ENCODE measurements at regions not wholly inside any gene's neighbourhood (a gene's known extent, or its start where the extent isn't known, plus 50 kb on each side); places are given as distances from the start of the nearest gene placed in this dataset.

DNA sequence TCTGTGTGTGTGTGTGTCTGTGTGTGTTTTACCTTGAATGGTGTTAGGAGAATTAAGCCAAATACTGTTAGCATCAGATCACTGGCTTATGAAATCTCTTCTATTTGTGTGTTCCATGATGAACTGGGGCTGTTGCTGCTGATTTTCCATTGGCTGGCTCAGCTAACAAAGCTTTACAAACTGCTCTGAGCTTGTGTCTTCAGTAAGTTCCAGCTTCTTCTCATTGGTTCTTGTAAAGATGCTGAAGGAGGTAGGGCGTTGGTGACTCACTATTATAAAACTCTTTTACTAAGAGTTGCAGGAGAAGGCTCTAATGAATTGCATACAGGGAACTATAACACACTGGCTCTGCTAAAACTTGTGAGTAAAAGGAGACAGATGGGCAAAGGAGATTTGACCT is 136.4 kb upstream of the PRKCQ start:
- Histone ChIP-seq H3K79me2 (ENCODE audit: insufficient read depth, low read length) (no peaks in the 10 kb centered on the region), H4K20me1 (ENCODE audit: insufficient read depth, low read length, poor library complexity, severe bottlenecking) (no peaks in the 10 kb centered on the region), H2AFZ (ENCODE audit: low read length) (no peak overlapping the region), H3F3A (ENCODE audit: low read depth) (0 out of 2 replicates have a peak, but pooled peaks cover 4% of the 10 kb centered on the region), H3K4me3 (ENCODE audit: low read length, poor library complexity, severe bottlenecking) (no peak overlapping the region), H3K9ac (ENCODE audit: low read depth, low read length, poor library complexity, severe bottlenecking) (no peak overlapping the region), H3K9me2 (replicated peaks; ENCODE audit: low read depth, low read length) (no peaks in the 10 kb centered on the region), H3K36me3 (ENCODE audit: insufficient read depth, low read length) (no peaks in the 10 kb centered on the region), H3K9me3 (ENCODE audit: insufficient read depth, low read depth, low read length) (no peaks in the 10 kb centered on the region), H3K4me1 (ENCODE audit: insufficient read depth, low read length, poor library complexity, severe bottlenecking) (peaks cover 9% of the 10 kb centered on the region), H3K27me3 (ENCODE audit: insufficient read depth, low read length, poor library complexity, severe bottlenecking) (peaks cover 11% of the 10 kb centered on the region), H3K4me2 (ENCODE audit: low read depth, low read length, poor library complexity, severe bottlenecking) (no peak overlapping the region)
- TF ChIP-seq EZH2phosphoT487 (IDR thresholded peaks at IDR 0.05; ENCODE audit: borderline replicate concordance): no peak
- TF ChIP-seq, protein P1, sequence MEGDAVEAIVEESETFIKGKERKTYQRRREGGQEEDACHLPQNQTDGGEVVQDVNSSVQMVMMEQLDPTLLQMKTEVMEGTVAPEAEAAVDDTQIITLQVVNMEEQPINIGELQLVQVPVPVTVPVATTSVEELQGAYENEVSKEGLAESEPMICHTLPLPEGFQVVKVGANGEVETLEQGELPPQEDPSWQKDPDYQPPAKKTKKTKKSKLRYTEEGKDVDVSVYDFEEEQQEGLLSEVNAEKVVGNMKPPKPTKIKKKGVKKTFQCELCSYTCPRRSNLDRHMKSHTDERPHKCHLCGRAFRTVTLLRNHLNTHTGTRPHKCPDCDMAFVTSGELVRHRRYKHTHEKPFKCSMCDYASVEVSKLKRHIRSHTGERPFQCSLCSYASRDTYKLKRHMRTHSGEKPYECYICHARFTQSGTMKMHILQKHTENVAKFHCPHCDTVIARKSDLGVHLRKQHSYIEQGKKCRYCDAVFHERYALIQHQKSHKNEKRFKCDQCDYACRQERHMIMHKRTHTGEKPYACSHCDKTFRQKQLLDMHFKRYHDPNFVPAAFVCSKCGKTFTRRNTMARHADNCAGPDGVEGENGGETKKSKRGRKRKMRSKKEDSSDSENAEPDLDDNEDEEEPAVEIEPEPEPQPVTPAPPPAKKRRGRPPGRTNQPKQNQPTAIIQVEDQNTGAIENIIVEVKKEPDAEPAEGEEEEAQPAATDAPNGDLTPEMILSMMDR (conservative IDR thresholded peaks at IDR 0.05; ENCODE audit: low read length): no peak

DNA sequence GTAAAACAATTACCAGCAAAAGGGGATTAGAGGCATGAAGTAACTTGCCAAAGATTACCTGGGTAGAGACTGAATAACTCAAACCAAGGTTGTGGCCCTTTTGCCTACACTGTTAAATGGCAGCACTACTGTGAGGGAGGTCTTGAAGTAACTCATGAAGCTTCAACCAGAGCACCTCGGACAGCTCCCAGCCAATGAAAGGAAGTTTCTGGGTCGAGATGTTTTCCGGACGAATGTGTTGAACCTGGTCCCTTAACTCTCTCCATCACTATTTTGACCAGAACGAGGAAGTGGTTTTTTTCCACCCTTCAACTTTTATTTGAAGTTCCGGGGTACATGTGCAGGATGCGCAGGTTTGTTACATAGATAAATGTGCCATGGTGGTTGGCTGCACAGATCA is 133.6 kb upstream of the PRKCQ start:
- no peak overlapping the region for H3K9ac ChIP-seq (ENCODE audit: low read depth, low read length, poor library complexity, severe bottlenecking)
- H3K4me2 ChIP-seq (ENCODE audit: low read depth, low read length, poor library complexity, severe bottlenecking): no peak overlapping the region
- H3K36me3 ChIP-seq (ENCODE audit: insufficient read depth, low read length): no peaks in the 10 kb centered on the region
- 0 out of 2 replicates have a peak, but pooled peaks cover 4% of the 10 kb centered on the region for H3F3A ChIP-seq (ENCODE audit: low read depth)
- H3K9me3 ChIP-seq (ENCODE audit: insufficient read depth, low read depth, low read length): no peaks in the 10 kb centered on the region
- peaks cover 9% of the 10 kb centered on the region for H3K4me1 ChIP-seq (ENCODE audit: insufficient read depth, low read length, poor library complexity, severe bottlenecking)
- peaks cover 10% of the 10 kb centered on the region for H3K27me3 ChIP-seq (ENCODE audit: insufficient read depth, low read length, poor library complexity, severe bottlenecking)
- no peak overlapping the region for H2AFZ ChIP-seq (ENCODE audit: low read length)
- H3K79me2 ChIP-seq (ENCODE audit: insufficient read depth, low read length): no peaks in the 10 kb centered on the region
- no peak for TF ChIP-seq EZH2phosphoT487 (IDR thresholded peaks at IDR 0.05; ENCODE audit: borderline replicate concordance)
- TF ChIP-seq, protein P1 (conservative IDR thresholded peaks at IDR 0.05; ENCODE audit: low read length): no peak
- H4K20me1 ChIP-seq (ENCODE audit: insufficient read depth, low read length, poor library complexity, severe bottlenecking): no peaks in the 10 kb centered on the region
- H3K9me2 ChIP-seq (replicated peaks; ENCODE audit: low read depth, low read length): no peaks in the 10 kb centered on the region
- H3K4me3 ChIP-seq (ENCODE audit: low read length, poor library complexity, severe bottlenecking): no peak overlapping the region

DNA sequence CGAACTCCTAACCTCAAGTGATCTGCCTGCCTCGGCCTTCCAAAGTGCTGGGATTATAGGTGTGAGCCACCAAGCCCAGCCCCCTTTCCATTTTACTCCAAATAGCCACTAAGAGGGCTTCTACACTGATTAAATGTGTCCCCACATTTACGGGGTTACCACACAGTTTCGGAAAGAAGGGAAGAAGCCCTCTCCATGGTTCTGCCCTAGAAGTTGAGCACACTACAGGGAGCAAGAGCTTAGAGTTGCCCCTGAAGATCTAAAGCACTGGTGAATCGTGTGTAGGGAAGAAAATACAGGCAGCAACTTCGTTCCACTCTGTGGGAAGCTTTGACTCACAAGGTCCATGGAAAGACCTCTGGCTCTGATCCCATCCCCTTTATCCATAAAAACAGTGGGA is 133.0 kb upstream of the PRKCQ start:
- Histone ChIP-seq H3K9me2 (replicated peaks; ENCODE audit: low read depth, low read length) (no peaks in the 10 kb centered on the region), H3K27me3 (ENCODE audit: insufficient read depth, low read length, poor library complexity, severe bottlenecking) (peaks cover 10% of the 10 kb centered on the region), H3K36me3 (ENCODE audit: insufficient read depth, low read length) (no peaks in the 10 kb centered on the region), H3K79me2 (ENCODE audit: insufficient read depth, low read length) (no peaks in the 10 kb centered on the region), H3K9ac (ENCODE audit: low read depth, low read length, poor library complexity, severe bottlenecking) (no peak overlapping the region), H2AFZ (ENCODE audit: low read length) (no peak overlapping the region), H4K20me1 (ENCODE audit: insufficient read depth, low read length, poor library complexity, severe bottlenecking) (no peaks in the 10 kb centered on the region), H3F3A (ENCODE audit: low read depth) (0 out of 2 replicates have a peak, but pooled peaks cover 4% of the 10 kb centered on the region), H3K9me3 (ENCODE audit: insufficient read depth, low read depth, low read length) (no peaks in the 10 kb centered on the region), H3K4me3 (ENCODE audit: low read length, poor library complexity, severe bottlenecking) (no peak overlapping the region), H3K4me2 (ENCODE audit: low read depth, low read length, poor library complexity, severe bottlenecking) (no peak overlapping the region), H3K4me1 (ENCODE audit: insufficient read depth, low read length, poor library complexity, severe bottlenecking) (peaks cover 9% of the 10 kb centered on the region)
- TF ChIP-seq, protein P1 (conservative IDR thresholded peaks at IDR 0.05; ENCODE audit: low read length): no peak
- TF ChIP-seq EZH2phosphoT487 (IDR thresholded peaks at IDR 0.05; ENCODE audit: borderline replicate concordance): no peak

Data from Loucy (cell line).